Amniotic stem cell (primary cell): ENCODE measurements at regions not wholly inside any gene's neighbourhood (a gene's known extent, or its start where the extent isn't known, plus 50 kb on each side); places are given as distances from the start of the nearest gene placed in this dataset.
"Not testable (repeated sequence)": the region's sequence is repeated elsewhere in the genome, so short reads cannot be mapped to it uniquely, and the experiment has no call there.

Source experiments
- DNase-seq: peaks from one replicate; lab custom pipeline; 2025; lab: John Stamatoyannopoulos, UW

DNA sequence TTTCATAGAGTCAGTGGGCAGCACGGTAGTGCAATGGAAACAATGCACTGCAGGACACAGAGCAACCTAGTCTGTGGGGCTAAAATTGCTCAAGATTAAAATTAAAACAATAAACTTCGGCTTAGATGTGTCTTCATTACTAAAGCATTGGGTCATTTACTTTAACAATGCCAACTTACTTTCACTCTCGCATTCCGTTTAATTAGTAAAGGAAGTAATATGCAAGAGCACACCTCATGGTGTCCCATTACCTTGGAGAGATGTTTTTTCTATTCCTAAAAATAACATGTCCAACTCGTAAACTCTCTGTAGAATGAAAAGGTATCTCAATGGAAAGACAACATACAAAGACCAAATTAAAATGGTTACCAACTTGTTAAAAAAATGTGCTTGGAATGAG, 738.4 kb downstream of the PCDH17 start:
- DNase-seq, result no peak

- DNase-seq, result no peak
Observed at GRCh38 chr13:58376349-58376748, 744.8 kb downstream of the PCDH17 start.

DNA sequence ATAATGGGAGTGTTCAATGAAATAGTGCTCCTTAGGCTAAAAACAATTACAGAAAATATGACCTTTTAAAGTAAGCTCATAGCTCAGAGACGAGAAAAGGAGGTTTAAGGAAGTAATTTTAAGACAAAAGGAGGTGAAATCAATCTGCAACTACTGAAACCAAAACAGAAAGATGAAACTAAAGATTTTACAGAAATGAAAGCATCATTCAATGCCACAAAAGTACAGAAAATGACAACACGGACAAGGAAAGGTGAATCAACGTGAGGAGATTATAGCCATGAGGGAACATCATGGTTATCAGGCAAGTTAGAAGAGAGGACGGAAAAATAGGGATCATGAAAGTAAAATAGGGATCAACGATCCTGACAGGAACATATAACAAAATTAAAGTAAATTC, 745.2 kb downstream of the PCDH17 start:
- no peak for DNase-seq

DNA sequence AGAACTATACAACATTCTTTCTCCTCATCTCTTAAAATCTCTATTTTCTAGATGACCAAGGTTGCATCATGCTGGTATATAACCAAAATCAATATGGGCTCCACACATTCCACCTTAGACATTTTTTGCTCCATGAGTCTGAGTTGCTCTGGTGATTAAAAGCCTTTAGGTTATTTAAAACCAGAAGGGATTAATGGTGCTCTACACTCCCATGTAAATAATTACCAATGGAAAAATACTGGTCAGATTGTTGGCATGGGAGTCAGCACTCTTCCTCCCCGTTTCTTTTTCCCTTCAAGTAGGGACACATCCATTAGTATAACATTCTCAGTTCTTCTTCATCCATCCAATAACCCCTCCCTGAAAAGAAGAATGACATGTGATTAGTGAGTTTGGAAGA, 747.7 kb downstream of the PCDH17 start:
- DNase-seq, result no peak

GRCh38 chr13:58385336-58385735, 753.8 kb downstream of the PCDH17 start:
- DNase-seq, result not testable (repeated sequence)

DNA sequence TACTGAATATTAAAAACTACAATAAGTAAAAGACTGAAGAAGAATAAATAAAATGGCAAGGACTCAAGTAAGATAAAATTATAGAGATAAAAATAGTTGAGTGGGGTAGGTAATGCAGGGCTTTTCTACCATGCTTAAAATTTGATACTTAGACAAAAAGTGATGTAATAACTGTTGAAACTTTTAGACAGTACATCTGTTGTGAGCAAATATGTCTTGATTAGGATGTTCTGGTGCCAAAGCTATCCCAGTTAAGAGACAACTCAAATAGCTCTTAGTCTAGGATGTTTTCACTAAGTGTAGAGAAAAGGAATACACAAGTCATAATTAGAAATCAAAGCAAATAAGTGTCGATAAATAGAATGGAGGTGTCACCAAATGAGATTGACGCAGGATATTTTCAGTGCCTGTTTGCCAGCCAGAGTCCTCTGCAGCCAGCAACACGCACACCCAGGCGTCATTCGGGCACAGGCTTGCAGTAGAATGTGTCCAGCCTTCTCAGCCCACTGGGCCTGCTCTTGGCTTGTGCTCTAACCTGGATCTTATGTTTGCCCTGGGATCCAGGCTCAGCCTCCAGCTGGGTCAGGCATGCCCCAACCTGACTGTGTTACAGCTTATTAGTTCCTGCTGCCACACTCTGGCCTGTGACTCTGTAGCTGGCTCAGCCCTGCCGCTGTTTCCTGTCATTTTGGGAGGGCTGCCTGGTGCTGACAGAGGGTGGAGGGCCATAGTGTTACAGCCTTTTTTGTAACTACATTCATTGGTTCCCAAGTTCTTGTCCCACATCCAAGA, 766.2 kb downstream of the PCDH17 start:
- DNase-seq, result no peak

DNA sequence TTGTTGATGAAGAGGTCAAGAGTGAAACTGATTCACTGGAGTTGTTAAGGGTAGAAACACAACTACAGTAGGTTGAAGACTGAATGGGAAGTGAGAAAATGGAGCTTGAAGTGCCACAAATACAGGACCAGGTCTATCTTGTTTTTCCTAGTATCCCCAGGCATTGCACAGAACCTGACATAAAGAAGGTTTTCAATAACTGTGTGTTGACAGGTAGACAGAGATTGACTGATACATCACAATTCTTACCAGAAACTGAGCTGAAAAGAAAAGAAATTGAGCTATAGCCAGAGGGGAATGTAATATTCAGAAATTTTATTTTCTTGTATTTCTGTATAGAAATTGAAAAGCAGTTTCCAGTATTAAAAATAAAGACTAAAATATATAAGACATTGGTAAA, 767.7 kb downstream of the PCDH17 start:
- DNase-seq, result no peak

- DNase-seq, result no peak
Observed at GRCh38 chr13:58406545-58406944, 775.0 kb downstream of the PCDH17 start.

DNA sequence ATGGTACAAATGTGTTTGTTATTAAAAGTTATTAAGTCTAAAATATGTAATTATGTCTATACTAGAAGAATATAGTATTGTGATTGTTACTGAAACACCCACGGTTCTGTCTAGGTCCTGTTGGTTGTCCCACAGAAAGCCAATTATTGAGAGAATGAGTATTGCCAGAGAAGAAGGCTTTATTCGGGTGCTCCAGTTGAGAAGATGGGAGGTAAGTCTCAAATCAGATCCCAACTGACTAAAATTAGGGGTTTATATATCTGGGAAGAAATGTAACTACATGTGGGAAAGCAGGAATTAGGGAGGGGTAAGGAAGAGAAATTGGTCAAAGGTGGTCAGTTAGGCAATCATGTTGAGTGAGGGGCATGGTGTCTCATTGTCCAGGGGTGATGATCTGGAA, 798.4 kb downstream of the PCDH17 start:
- DNase-seq, result no peak

GRCh38 chr13:58434943-58435342, 803.4 kb downstream of the PCDH17 start:
- no peak for DNase-seq

GRCh38 chr13:58437427-58437826, 805.9 kb downstream of the PCDH17 start:
- DNase-seq, result no peak

GRCh38 chr13:58446979-58447378, 815.4 kb downstream of the PCDH17 start:
- DNase-seq, result no peak

DNA sequence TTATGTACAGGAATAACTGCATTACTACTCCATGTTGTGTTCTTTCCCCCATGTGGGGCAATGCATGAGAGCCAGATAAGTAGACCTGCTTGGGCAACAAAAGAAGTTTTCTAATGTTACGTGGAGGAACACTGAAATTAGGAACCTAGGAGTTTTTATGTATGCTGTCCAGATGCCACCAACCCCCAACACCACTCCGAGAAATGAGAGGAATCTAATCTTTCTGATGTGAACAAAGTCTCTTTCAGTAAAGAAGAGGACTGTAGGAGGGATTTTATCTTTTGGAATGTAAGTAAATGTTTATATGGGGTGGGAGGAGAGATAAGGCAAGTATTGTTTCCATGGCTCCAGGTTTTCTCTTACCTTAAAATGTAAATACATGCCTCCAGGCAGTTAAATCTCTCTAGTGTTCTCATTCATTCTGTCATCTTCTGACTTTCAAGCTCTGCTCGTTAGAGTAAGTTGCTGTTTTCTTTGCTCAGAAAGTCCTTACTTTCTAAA, 820.6 kb downstream of the PCDH17 start:
- DNase-seq, result no peak

DNA sequence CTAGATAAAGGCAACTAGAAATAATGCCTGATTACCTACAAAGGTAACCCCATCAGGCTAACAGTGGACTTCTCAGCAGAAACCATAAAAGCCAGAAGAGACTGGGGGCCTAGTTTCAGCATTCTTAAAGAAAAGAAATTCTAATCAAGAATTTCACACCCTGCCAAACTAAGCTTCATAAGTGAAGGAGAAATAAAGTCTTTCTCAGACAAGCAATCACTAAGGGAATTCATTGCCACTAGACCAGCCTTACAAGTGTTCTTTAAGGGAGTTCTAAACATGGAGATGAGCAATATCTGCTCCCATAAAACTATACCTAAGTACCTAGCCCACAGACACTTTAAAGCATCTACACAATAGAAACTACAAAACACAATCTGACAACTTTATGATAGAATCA, 823.5 kb downstream of the PCDH17 start:
- no peak for DNase-seq

- no peak for DNase-seq
Observed at GRCh38 chr13:58461217-58461616, 829.7 kb downstream of the PCDH17 start.

GRCh38 chr13:58463841-58464240, 832.3 kb downstream of the PCDH17 start:
- no peak for DNase-seq

GRCh38 chr13:58467176-58467575, 835.6 kb downstream of the PCDH17 start:
- no peak for DNase-seq

GRCh38 chr13:58472483-58472882, 840.9 kb downstream of the PCDH17 start:
- DNase-seq, result no peak

DNA sequence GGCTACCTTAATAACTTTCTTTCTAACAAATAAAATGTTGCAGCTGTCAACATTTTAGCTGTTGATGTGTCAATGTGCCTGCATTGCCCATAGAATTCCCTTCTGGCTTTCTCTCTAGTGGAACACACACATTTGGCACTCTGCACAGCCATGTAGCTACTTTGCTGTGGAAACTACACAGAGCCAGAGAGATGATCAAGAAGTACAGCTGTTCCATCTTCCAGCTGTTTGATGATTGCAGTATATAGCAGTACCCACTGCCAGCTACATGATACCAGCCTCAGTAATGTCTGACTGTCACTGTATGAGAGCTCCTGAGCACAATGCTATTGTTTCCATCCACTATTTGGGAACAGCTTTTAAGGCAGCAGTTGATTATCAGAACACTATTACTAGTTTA, 843.0 kb downstream of the PCDH17 start:
- no peak for DNase-seq

GRCh38 chr13:58476206-58476918, 844.8 kb downstream of the PCDH17 start:
- DNase-seq, result no peak

DNA sequence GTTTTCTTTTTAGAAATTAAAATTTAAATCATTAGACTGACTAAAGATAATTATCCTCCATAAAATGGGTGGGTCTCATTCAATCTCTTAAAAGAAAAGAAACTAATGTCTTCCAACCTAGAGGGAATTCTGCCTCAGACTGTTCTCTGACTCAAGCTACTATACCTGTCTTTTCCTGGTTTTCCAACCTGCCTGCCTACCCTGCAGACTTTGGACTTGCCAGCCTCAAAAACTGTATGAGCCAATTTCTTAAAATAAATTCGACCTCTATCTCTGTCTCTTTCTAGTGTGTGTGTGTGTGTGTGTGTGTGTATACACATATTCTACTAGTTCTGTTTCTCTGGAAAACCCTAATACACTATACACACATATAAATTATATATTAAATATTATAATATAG, 847.3 kb downstream of the PCDH17 start:
- no peak for DNase-seq

DNA sequence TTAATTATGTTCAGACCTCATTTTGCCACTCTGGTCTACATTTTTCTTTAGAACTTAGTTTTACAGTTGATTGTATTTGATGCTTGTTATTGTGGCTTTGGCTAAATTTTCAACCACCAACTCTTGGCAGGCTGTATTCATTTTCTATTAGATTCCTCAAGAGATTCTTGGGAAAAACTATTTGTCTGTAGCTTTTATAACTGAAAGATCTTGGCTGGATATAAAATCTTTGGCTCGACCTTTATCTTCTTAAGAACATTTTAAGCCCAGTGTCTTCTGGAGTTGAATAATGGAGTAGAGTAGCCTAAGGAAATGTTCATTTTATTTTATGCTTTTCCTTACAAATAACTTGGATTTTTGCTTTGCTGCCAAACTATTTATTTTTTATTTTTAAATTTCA, 848.5 kb downstream of the PCDH17 start:
- DNase-seq, result no peak

- DNase-seq, result no peak
Observed at GRCh38 chr13:58488251-58488650, 856.7 kb downstream of the PCDH17 start.
